ENCODE measurements at regions not wholly inside any gene's neighbourhood (a gene's known extent, or its start where the extent isn't known, plus 50 kb on each side); places are given as distances from the start of the nearest gene placed in this dataset.
A peak's percentile ranks its signal among the peaks of the same experiment; 100 is the strongest.
"Not testable (repeated sequence)": the region's sequence is repeated elsewhere in the genome, so short reads cannot be mapped to it uniquely, and the experiment has no call there.

DNA sequence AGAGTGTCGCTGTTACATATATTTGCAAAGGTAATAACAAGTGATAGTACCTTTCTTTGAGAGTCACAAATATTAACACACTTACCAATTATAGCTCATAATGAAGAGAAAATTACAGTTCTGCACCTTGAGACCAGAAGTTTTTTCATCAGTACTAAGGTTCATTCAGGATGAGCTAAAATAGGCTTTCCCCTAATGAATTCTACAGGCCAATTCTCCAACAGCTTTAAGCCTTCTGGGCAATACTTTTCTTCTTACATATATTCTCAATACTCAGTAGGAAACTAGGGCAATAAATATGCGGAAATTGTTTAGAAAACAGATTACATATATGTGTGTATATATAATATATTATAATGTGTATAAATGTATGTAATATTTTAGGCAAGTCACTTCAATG, 2672.8 kb upstream of the PCDH20 start:
- DNase-seq: no peak

DNA sequence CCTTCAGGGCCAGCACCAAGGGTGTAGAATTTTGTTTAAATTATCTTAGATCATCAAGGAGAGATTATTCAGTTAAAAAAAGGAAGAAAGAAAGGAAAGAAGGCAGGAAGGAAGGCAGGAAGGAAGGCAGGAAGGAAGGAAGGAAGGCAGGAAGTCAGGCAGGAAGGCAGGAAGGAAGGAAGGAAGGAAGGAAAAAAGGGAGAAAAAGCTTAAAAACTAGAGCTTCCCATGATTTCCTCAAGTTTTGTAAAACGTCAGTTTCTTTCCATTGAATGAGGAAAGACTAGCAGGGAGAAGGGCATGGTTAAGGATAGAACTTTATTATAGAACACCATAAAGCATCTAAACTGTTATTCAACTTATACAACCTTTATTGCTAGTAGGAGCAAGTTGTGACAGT, 2672.0 kb upstream of the PCDH20 start:
- DNase-seq: no peak

- DNase-seq: no peak
These were observed 2668.2 kb upstream of the PCDH20 start for GRCh38 chr13:64083811-64084210.

GRCh38 chr13:64083396-64083795, 2667.7 kb upstream of the PCDH20 start:
- peak; percentile 9 for DNase-seq

GRCh38 chr13:64078480-64078936, 2662.9 kb upstream of the PCDH20 start:
- no peak for DNase-seq

- DNase-seq: no peak
These were observed 2662.4 kb upstream of the PCDH20 start for GRCh38 chr13:64078025-64078424.

DNA sequence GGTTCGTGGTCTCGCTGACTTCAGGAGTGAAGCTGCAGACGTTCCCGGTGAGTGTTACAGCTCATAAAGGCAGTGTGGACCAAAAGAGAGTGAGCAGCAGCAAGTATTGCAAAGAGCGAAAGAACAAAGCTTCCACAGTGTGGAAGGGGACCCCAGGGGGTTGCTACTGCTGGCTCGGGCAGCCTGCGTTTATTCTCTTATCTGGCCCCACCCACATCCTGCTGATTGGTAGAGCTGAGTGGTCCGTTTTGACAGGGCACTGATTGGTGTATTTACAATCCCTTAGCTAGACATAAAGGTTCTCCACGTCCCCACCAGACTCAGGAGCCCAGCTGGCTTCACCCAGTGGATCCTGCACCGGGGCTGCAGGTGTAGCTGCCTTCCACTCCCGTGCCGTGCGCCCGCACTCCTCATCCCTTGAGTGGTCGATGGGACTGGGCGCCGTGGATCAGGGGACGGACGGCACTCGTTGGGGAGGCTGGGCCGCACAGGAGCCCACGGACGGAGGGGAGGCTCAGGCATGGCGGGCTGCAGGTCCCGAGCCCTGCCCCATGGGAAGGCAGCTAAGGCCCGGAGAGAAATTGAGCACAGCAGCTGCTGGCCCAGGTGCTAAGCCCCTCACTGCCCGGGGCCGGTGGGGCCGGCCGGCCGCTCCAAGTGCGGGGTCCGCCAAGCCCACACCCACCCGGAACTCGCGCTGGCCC, 2661.6 kb upstream of the PCDH20 start:
- DNase-seq: not testable (repeated sequence)

DNA sequence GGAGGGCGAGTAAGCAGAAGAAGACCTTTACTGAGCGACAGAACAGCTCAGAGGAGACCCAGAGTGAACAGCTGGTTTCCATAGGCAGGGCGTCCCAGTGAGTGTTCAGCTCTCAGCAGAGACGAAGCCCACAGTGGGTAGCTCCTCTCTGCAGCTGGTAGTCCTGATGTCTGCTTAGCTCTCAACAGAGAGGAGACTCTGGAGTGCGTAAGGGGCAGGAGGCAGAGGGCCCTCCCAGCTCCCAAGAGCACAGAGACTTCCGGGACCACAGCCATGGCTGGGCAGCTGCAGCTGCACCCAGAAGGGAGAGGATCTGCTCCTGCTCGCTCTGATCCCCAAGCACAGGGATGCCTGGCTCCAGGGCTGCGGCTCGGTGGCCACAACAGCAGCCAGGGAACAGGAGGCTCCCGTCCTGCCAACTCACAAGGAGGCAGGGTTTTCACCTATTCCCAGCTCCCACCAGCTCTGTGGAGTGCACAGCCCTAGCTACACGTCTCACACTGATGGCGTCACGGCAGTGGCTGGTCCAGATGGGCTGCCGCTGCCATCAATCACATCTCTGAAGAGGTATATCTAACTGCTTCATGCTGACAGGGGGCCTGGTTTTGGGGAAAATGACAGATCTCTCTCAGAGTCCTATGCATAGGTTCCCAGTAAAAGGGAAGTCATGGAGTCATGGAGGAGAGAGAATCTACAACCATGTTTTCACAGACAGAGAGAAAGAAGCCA, 2660.1 kb upstream of the PCDH20 start:
- DNase-seq: no peak

DNA sequence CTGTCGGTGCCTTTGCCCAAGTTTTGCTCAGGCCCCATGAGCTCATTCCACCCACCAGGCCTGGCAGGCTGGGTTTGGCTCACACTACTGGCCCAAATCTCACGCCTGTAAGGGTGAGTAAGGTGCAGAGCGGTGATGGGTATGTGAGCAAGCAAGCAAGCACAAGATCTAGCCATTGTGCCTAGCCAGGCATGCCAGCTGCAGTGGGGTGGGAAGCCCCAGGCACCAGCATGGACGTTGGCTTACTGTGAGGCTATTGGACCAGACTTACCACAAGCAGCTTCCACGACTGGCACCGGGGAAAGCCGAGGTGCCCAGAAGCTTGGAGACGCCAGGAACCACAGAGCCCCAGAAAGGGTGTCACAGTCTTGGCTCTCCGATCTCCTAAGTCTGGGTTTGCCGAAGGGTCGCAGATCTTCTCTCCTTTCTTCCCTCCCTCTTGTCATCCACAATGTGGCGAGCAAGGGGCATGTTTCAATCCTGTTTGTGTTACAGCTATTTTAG, 2659.4 kb upstream of the PCDH20 start:
- no peak for DNase-seq

DNA sequence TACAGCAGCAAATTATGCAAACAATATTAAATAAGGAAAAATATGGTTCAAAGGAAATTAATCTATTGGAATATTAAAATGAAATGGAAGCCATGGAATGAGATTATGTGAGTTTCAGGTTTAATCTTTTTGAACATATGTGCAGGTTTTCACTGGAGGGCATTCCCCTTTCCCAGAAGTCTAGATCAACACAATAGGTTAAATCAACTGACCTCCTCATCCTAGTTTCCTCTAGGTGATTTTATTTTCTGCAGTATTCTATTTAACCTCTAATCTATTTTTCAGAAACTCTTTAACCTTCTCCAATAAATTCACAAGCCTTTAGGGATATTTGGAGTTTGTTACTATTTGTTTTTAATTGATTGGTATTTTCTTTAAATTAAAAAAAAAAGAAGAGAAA, 2657.6 kb upstream of the PCDH20 start:
- DNase-seq: no peak

DNA sequence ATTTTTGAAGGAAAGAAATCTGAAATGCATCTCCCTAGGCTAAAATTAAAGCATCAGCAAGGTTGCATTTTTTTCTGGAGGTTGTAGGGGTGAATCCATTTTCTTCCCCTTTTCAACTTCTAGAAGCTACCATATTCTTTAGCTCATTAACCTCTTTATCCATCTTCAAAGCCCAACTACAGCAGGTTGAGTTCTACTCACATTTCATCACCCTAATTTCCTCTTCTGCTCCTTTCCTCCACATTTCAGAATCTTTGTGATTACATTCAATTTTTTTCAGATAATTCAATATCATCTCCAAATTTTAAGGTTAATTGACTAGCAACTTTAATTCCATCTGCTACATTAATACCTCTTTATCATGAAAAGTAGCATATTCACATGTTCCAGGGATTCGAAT, 2655.7 kb upstream of the PCDH20 start:
- no peak for DNase-seq

GRCh38 chr13:64069892-64070291, 2654.2 kb upstream of the PCDH20 start:
- no peak for DNase-seq

GRCh38 chr13:64066711-64067110, 2651.1 kb upstream of the PCDH20 start:
- no peak for DNase-seq

- DNase-seq: no peak
These were observed 2646.0 kb upstream of the PCDH20 start for GRCh38 chr13:64061649-64062048.

GRCh38 chr13:64057372-64058020, 2641.8 kb upstream of the PCDH20 start:
- DNase-seq: no peak

DNA sequence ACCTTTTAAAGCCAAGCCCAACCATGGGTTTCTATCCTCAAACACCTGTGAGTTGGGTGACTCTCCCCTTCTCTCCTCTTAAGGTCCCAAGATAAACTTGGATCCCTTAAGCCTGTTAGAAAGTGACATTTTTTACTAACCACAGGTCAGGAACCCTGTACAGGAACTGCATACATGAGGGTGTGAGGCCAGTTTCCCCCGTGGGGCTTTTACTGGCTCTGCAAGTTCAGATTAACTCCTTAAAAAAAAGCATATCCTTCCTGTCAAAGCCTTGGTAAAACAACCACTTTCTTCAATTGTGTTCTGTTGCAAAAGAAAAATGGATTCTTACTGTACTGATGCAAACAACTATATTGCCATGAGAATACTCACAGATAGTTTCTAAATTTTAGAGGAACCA, 2638.7 kb upstream of the PCDH20 start:
- DNase-seq: no peak

GRCh38 chr13:64052521-64052920, 2636.9 kb upstream of the PCDH20 start:
- peak; percentile 1 for DNase-seq

DNA sequence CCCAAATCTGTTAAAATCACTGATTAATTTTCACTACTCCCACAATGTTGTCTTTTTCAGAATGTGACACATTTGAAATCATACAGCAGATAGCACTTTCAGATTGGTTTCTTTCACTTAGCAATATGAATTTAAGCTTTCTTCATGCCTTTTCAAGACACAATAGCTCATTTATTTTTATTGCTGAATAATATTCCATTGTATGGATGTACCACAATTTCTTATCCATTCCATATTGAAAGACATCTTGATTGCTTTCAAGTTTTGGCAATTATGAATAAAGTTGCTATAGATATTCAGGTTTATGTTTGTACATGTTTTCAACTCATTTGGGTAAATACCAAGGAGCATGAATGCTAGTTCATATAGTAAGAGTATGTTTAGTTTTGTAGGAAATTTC, 2635.6 kb upstream of the PCDH20 start:
- DNase-seq: no peak

DNA sequence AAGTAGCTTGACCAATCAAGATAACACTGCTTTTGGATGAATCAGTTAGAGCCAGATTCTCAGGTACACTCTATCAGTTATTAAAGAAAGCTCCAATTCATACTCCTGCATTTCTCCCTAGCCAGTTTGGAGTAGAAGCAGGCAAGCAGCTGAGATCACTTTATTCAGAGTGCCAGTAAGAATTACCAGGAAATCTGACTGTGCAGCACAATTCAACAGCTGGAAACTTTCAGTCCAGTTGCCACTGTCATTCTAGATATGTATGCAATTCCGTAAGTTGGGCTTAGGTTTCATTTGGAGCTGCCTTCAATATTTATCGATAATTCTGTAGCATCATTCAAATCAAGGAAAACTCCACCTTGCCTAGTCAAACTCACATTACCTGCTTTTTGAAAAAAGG, 2625.6 kb upstream of the PCDH20 start:
- DNase-seq: no peak

DNA sequence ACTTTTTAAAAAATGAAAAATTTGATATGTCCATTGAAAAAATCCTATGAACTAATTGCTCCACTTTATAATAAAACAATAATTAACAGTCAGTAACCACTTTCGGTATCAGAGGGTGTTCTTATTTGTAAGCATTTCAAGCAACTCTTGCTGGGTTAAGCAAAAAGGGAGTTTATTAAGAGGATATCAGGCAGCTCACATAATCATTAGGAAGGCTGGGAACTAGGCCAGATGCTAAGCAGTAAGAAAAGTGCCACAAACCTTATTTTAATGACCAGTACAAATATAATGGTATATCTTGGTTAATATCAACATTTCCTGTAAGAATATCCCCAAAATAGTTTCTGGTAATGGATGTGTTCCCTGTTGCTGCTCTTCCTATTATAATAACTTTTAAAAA, 2618.3 kb upstream of the PCDH20 start:
- DNase-seq: no peak

DNA sequence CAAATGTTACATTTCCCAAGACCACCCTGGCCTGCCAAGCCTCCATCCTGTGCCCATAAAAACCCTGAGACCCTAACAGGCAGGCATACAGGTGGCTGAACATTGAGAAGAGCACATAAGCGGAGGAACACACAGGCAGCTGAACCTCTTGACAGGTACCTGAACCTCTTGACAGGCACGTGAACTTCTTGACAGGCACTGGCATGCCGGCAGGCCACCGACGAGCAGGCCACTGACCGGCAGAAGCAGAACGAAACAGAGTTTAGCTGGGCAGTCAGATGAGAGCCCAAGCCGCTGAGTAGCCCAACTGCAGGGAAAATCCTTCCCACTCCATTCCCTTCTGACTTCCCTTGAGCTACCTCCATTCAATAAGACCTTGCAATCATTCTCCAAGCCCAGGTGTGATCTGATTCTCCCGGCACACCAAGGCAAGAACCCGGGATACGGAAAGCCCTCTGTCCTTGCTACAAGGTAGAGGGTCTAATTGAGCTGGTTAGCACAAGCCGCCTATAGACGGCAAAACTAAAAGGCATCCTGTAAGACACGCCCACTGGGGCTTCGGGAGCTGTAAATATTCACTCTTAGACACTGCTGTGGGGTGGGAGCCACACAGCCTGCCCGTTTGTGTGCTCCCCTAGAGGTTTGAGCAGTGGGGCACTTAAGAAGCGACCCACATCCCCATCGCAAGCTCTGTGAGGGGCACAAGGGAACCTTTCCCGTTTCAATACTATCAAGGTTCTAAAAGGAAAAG, 2613.9 kb upstream of the PCDH20 start:
- DNase-seq: no peak

- DNase-seq: no peak
These were observed 2612.9 kb upstream of the PCDH20 start for GRCh38 chr13:64028551-64028950.

DNA sequence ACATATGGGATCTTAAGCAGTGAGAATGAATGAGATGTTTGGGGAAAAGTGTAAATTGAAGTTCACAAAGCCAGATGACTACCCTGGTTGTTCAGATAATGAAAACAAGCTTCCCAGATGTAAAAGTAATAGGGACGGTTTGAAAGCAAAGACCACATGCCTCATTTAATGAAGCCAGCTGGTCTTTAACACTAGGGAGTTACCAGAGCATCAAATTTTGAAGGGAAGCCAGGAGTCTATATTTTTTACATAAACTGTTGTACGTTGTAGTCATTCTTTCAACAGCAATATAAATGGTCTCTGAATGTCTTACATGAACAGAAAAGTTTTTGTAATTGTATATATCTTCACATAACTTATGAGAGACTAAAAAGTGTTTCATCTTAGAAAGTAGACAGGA, 2604.5 kb upstream of the PCDH20 start:
- no peak for DNase-seq
